ENCODE measurements at regions not wholly inside any gene's neighbourhood (a gene's known extent, or its start where the extent isn't known, plus 50 kb on each side); places are given as distances from the start of the nearest gene placed in this dataset.

GRCh38 chr13:56837161-56837560, 303.6 kb upstream of the PRR20A start:
- no peak overlapping the region for H3K27ac ChIP-seq (ENCODE audit: extremely low read depth, low read depth, low read length)
- TF ChIP-seq SCRT1 (tag by site-specific recombination; IDR thresholded peaks at IDR 0.05; ENCODE audit: borderline replicate concordance) = peak; percentile 74; the same call in 1 of the 2 replicates
- no peak for TF ChIP-seq ZNF791 (tag by site-specific recombination; IDR thresholded peaks at IDR 0.05)
- TF ChIP-seq BCL6B (tag by site-specific recombination; IDR thresholded peaks at IDR 0.05) = no peak
- no peak for TF ChIP-seq ZNF311 (tag by site-specific recombination; IDR thresholded peaks at IDR 0.05; ENCODE audit: borderline replicate concordance)
- TF ChIP-seq ATF2 (tag by site-specific recombination; IDR thresholded peaks at IDR 0.05; ENCODE audit: low read depth) = no peak
- TF ChIP-seq ZNF513 (tag by site-specific recombination; IDR thresholded peaks at IDR 0.05) = no peak
- TF ChIP-seq ZNF292 (tag by site-specific recombination; IDR thresholded peaks at IDR 0.05; ENCODE audit: borderline replicate concordance, low read depth) = no peak
- TF ChIP-seq ZNF654 (tag by site-specific recombination; IDR thresholded peaks at IDR 0.05; ENCODE audit: low read depth) = no peak
- TF ChIP-seq ZNF621 (tag by site-specific recombination; IDR thresholded peaks at IDR 0.05) = no peak
- no peak for TF ChIP-seq ZNF10 (tag by site-specific recombination; IDR thresholded peaks at IDR 0.05)
- no peak for TF ChIP-seq ZNF701 (tag by site-specific recombination; IDR thresholded peaks at IDR 0.05)
- no peak for TF ChIP-seq CTCF (tag by site-specific recombination; IDR thresholded peaks at IDR 0.05)
- no peak for TF ChIP-seq SP3 (tag by site-specific recombination; IDR thresholded peaks at IDR 0.05)
- TF ChIP-seq ZNF639 (tag by site-specific recombination; IDR thresholded peaks at IDR 0.05) = no peak
- peak; percentile 72 for TF ChIP-seq SCRT2 (tag by site-specific recombination; IDR thresholded peaks at IDR 0.05)
- no peak for TF ChIP-seq ZNF610 (tag by site-specific recombination; IDR thresholded peaks at IDR 0.05; ENCODE audit: borderline replicate concordance)
- no peak for TF ChIP-seq ZBTB26 (tag by site-specific recombination; optimal IDR thresholded peaks at IDR 0.05)
- ChIA-PET CTCF (no interaction called here), POLR2A (no interaction called here)
- H3K4me3 ChIP-seq (ENCODE audit: low read depth, low read length) = no peak overlapping the region
- H3K36me3 ChIP-seq (ENCODE audit: control insufficient read depth in 2 of 2, insufficient read depth in 1 of 2, low read length in 2 of 2) = no peaks in the 10 kb centered on the region
- no peaks in the 10 kb centered on the region for H3K4me1 ChIP-seq (ENCODE audit: control insufficient read depth, insufficient read depth, low read length)
- H3K9me3 ChIP-seq (ENCODE audit: control insufficient read depth, insufficient read depth, low read depth, low read length) = no peaks in the 10 kb centered on the region

GRCh38 chr13:56850852-56851251, 289.9 kb upstream of the PRR20A start:
- ChIA-PET POLR2A (no interaction called here), CTCF (no interaction called here)
- H3K36me3 ChIP-seq (ENCODE audit: control insufficient read depth in 2 of 2, insufficient read depth in 1 of 2, low read length in 2 of 2) = no peaks in the 10 kb centered on the region
- H3K4me1 ChIP-seq (ENCODE audit: control insufficient read depth, insufficient read depth, low read length) = no peaks in the 10 kb centered on the region
- no peak overlapping the region for H3K4me3 ChIP-seq (ENCODE audit: low read depth, low read length)
- no peaks in the 10 kb centered on the region for H3K9me3 ChIP-seq (ENCODE audit: control insufficient read depth, insufficient read depth, low read depth, low read length)
- no peak overlapping the region for H3K27ac ChIP-seq (ENCODE audit: extremely low read depth, low read depth, low read length)
- no peak for TF ChIP-seq MZF1 (tag by site-specific recombination; IDR thresholded peaks at IDR 0.05; ENCODE audit: borderline replicate concordance)
- TF ChIP-seq ZNF19 (tag by site-specific recombination; IDR thresholded peaks at IDR 0.05; ENCODE audit: low read depth) = no peak
- TF ChIP-seq ZNF501 (tag by site-specific recombination; IDR thresholded peaks at IDR 0.05) = no peak
- no peak for TF ChIP-seq ZNF692 (tag by site-specific recombination; IDR thresholded peaks at IDR 0.05)
- no peak for TF ChIP-seq ZNF530 (tag by site-specific recombination; IDR thresholded peaks at IDR 0.05; ENCODE audit: low read depth)
- TF ChIP-seq HIC1 (tag by site-specific recombination; IDR thresholded peaks at IDR 0.05) = no peak
